ENCODE measurements at regions not wholly inside any gene's neighbourhood (a gene's known extent, or its start where the extent isn't known, plus 50 kb on each side); places are given as distances from the start of the nearest gene placed in this dataset.

DNA sequence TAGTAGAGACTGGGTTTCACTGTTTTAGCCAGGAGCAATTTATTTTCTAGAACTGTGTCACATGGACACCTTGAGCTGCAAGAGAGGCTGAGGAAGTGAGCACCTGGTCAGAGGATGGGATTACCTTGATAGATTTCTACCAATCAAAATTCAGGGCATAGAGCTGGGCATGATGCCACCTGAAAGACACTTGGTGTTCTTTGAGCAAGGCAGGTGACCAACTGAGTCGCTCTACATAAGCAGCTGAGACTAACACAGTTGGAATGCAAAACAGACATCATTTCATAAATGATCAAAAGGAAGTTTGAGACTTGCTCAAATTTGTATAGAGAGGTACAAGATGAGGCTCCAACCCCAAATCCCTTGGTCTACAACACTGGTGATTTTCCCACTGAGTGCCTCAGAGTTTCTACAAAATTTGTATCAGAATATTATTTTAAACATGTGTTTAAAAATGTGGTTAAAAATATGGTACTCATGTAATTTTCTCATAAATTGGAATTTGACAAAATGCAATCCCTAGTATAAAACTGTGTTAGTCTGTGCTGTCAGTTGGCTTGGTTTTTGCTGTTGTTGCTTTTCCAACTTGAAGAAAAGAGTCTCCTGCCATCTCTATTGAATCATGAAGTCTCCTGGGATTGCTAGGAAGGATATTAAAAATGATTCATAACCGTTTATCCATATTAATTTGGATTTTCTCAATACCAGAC is 156.4 kb upstream of the MDFIC start:
- intact Hi-C loops (cut with DNase I; ENCODE audit: low total_unique reads) = no loop called here
- TF ChIP-seq, protein P1, sequence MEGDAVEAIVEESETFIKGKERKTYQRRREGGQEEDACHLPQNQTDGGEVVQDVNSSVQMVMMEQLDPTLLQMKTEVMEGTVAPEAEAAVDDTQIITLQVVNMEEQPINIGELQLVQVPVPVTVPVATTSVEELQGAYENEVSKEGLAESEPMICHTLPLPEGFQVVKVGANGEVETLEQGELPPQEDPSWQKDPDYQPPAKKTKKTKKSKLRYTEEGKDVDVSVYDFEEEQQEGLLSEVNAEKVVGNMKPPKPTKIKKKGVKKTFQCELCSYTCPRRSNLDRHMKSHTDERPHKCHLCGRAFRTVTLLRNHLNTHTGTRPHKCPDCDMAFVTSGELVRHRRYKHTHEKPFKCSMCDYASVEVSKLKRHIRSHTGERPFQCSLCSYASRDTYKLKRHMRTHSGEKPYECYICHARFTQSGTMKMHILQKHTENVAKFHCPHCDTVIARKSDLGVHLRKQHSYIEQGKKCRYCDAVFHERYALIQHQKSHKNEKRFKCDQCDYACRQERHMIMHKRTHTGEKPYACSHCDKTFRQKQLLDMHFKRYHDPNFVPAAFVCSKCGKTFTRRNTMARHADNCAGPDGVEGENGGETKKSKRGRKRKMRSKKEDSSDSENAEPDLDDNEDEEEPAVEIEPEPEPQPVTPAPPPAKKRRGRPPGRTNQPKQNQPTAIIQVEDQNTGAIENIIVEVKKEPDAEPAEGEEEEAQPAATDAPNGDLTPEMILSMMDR (IDR thresholded peaks at IDR 0.05) = no peak
- no peak for TF ChIP-seq POLR2A (IDR thresholded peaks at IDR 0.05)
- 66 to 68% methylated on average over 2 of the region's 2 CpGs for WGBS, 2 donors
- no peak for DNase-seq (ENCODE audit: low spot score in 2 of 2)
- H3K4me3 ChIP-seq (ENCODE audit: low read depth, poor library complexity, severe bottlenecking) = no peak overlapping the region

DNA sequence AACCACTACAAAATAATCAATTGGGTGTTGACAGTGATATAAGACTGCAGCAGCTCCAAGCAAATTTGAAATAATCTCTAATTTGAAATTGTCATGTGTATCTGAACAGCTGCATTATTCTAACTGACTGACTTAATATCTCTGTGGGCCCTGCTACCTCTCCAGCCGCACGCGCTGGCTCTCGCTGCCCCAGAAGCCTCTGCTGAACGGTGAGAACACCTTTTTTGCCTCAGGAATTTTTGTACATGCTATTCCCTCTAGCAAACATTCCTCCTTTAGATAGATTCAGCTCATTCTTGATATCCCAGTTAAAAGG is 155.9 kb upstream of the MDFIC start:
- DNase-seq (ENCODE audit: low spot score in 2 of 2) = no peak
- WGBS, 2 donors = 80% methylated on average over 5 of the region's 5 CpGs
- TF ChIP-seq, protein P1 (IDR thresholded peaks at IDR 0.05) = no peak
- no peak for TF ChIP-seq POLR2A (IDR thresholded peaks at IDR 0.05)
- no peak overlapping the region for H3K4me3 ChIP-seq (ENCODE audit: low read depth, poor library complexity, severe bottlenecking)
- intact Hi-C loops (cut with DNase I; ENCODE audit: low total_unique reads) = no loop called here

DNA sequence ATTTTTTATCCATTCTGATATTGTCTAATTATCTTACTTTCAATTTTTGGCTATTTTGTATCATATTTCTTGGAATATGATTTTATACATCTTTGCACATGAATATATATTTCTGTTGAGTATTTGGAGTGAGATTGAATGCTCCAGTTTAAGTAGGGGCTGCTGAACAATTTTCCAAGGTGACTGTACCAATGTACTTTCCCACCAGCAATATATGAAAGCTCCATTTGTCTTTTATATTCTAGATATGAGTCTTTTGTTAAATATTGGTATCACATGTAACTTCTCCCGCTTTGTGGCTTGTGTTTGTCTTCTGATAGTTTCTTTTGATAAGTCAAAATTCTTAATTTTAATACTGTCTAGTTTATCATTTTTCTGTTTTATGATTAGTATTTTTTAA is 144.6 kb upstream of the MDFIC start:
- no peak for TF ChIP-seq POLR2A (IDR thresholded peaks at IDR 0.05)
- TF ChIP-seq, protein P1 (IDR thresholded peaks at IDR 0.05) = no peak
- WGBS, 2 donors = 92 to 97% methylated on average over 1 of the region's 1 CpG
- H3K4me3 ChIP-seq (ENCODE audit: low read depth, poor library complexity, severe bottlenecking) = no peak overlapping the region
- intact Hi-C loops (cut with DNase I; ENCODE audit: low total_unique reads) = no loop called here
- no peak for DNase-seq (ENCODE audit: low spot score in 2 of 2)

DNA sequence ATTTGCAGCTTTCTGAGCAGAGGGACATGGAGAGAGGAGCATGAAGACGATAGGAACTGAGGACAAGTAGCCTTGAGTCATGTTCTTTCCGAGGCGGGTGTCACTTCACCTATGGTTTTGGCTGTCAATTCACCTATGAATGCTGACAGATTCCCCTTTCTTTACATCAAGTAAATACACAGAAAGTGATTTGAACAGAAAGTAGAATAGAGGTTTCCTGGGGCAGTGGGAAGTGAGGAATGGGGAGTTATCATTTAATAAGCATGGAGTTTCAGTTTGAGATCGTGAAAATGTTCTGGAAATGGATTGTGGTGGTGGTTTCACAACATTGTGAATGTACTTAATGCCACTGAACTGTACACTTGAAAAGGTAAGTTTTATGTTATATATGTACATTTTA is 138.4 kb upstream of the MDFIC start:
- no peak for DNase-seq (ENCODE audit: low spot score in 2 of 2)
- WGBS, 2 donors = 90% methylated on average over 4 of the region's 4 CpGs

DNA sequence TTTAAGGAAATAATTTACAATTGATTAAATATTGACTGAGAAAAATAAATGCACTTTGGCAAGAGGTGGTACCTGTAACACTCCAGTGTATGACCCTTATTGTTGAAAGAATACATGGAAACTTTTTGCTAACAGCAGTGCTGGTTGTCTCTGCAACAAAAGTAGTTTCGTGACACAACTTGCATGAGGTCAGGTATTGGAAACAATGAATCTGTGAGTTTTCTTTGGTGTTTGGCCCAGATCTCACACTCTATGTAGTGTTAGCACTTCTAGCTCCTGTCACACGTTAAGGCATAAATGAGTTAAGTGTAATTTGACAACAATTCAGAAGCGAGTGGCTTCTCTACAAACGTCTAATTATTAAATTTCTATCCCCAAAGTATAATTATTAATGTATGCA is 137.7 kb upstream of the MDFIC start:
- no peak overlapping the region for H3K4me3 ChIP-seq (ENCODE audit: low read depth, poor library complexity, severe bottlenecking)
- no peak for TF ChIP-seq POLR2A (IDR thresholded peaks at IDR 0.05)
- TF ChIP-seq, protein P1 (IDR thresholded peaks at IDR 0.05) = no peak
- DNase-seq (ENCODE audit: low spot score in 2 of 2) = no peak
- intact Hi-C loops (cut with DNase I; ENCODE audit: low total_unique reads) = no loop called here
- 71 to 73% methylated on average over 4 of the region's 4 CpGs for WGBS, 2 donors

More for the DNA sequence above, 138.4 kb upstream of the MDFIC start:
- TF ChIP-seq POLR2A (IDR thresholded peaks at IDR 0.05) = no peak
- TF ChIP-seq, protein P1 (IDR thresholded peaks at IDR 0.05) = no peak
- intact Hi-C loops (cut with DNase I; ENCODE audit: low total_unique reads) = no loop called here
- no peak overlapping the region for H3K4me3 ChIP-seq (ENCODE audit: low read depth, poor library complexity, severe bottlenecking)

DNA sequence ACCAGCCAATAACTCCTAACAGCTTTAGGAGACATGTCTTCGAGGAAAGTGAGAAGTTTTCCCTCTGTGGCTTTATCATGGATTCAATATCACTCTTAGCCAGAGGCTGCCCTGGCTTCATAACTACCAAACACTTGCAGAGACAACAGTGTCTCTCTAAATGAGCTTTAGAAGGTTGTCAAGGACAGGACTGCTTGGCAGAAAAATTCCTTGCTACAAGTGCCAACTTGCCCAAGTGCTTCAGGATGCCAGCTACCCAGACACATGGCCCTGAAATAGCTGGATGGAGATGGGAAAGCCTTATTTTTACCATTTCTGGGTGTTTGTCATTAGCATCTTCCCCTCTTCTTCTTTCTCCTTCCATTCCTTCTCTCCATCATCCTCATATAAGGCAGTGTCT is 137.1 kb upstream of the MDFIC start:
- WGBS, 2 donors = 39 to 50% methylated on average over 1 of the region's 1 CpG
- intact Hi-C loops (cut with DNase I; ENCODE audit: low total_unique reads) = no loop called here
- TF ChIP-seq POLR2A (IDR thresholded peaks at IDR 0.05) = no peak
- TF ChIP-seq, protein P1 (IDR thresholded peaks at IDR 0.05) = no peak
- no peak for DNase-seq (ENCODE audit: low spot score in 2 of 2)
- no peak overlapping the region for H3K4me3 ChIP-seq (ENCODE audit: low read depth, poor library complexity, severe bottlenecking)

Data from lower leg skin (tissue), 4 donors.